ENCODE measurements at regions not wholly inside any gene's neighbourhood (a gene's known extent, or its start where the extent isn't known, plus 50 kb on each side); places are given as distances from the start of the nearest gene placed in this dataset.

DNA sequence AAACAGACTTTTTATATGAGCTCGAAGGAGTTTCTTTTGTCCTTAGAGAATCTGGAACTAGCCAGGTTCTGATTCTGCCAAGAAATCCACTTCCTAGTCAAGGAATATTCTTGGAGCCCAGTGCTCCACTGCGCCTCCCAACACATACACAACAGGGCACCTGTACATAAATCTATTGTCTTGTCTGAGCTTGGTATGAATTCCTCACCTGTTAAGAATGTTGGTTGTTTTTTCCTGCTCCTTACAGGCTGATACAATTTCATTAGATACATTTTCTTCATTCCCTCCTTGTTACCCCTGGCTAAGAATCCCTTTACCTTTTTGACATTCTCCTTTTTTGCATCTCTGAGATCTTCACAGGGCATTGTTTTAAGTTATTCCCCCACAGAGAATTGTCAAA lies 56.0 kb upstream of the FZD7 start:
- TF ChIP-seq, protein P1, sequence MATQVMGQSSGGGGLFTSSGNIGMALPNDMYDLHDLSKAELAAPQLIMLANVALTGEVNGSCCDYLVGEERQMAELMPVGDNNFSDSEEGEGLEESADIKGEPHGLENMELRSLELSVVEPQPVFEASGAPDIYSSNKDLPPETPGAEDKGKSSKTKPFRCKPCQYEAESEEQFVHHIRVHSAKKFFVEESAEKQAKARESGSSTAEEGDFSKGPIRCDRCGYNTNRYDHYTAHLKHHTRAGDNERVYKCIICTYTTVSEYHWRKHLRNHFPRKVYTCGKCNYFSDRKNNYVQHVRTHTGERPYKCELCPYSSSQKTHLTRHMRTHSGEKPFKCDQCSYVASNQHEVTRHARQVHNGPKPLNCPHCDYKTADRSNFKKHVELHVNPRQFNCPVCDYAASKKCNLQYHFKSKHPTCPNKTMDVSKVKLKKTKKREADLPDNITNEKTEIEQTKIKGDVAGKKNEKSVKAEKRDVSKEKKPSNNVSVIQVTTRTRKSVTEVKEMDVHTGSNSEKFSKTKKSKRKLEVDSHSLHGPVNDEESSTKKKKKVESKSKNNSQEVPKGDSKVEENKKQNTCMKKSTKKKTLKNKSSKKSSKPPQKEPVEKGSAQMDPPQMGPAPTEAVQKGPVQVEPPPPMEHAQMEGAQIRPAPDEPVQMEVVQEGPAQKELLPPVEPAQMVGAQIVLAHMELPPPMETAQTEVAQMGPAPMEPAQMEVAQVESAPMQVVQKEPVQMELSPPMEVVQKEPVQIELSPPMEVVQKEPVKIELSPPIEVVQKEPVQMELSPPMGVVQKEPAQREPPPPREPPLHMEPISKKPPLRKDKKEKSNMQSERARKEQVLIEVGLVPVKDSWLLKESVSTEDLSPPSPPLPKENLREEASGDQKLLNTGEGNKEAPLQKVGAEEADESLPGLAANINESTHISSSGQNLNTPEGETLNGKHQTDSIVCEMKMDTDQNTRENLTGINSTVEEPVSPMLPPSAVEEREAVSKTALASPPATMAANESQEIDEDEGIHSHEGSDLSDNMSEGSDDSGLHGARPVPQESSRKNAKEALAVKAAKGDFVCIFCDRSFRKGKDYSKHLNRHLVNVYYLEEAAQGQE (IDR thresholded peaks at IDR 0.05; ENCODE audit: insufficient read depth in 1 of 2, low read depth in 2 of 2, low read length in 1 of 2), result no peak
- TF ChIP-seq, protein P2, sequence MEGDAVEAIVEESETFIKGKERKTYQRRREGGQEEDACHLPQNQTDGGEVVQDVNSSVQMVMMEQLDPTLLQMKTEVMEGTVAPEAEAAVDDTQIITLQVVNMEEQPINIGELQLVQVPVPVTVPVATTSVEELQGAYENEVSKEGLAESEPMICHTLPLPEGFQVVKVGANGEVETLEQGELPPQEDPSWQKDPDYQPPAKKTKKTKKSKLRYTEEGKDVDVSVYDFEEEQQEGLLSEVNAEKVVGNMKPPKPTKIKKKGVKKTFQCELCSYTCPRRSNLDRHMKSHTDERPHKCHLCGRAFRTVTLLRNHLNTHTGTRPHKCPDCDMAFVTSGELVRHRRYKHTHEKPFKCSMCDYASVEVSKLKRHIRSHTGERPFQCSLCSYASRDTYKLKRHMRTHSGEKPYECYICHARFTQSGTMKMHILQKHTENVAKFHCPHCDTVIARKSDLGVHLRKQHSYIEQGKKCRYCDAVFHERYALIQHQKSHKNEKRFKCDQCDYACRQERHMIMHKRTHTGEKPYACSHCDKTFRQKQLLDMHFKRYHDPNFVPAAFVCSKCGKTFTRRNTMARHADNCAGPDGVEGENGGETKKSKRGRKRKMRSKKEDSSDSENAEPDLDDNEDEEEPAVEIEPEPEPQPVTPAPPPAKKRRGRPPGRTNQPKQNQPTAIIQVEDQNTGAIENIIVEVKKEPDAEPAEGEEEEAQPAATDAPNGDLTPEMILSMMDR (IDR thresholded peaks at IDR 0.05), result no peak
- TF ChIP-seq TCF7L2 (IDR thresholded peaks at IDR 0.05; ENCODE audit: low read depth, low read length), result no peak
